B cell (primary cell): ENCODE measurements at regions not wholly inside any gene's neighbourhood (a gene's known extent, or its start where the extent isn't known, plus 50 kb on each side); places are given as distances from the start of the nearest gene placed in this dataset.

Experiments
- ATAC-seq: fragments of 200-7000 bp; cut with Tn5 transposase; one replicate; pipeline ENCODE4 v1.10.0; 2021; ENCODE audit warnings: low read depth, mild to moderate bottlenecking, moderate number of reproducible peaks, moderate library complexity
- CTCF ChIA-PET: fragments of 350-600 bp; sonication (Branson Sonifier 250); formaldehyde crosslinking; loops from one replicate; lab custom pipeline; 2021; ENCODE audit warnings: antibody characterized with exemption, inconsistent platforms; lab: Charles Lee
- POLR2A ChIA-PET: fragments of 350-600 bp; sonication (Branson Sonifier 250); formaldehyde crosslinking; loops from one replicate; lab custom pipeline; 2021; ENCODE audit warnings: antibody characterized with exemption; lab: Charles Lee
- DNase-seq: peaks from one replicate; pipeline ENCODE4 v3.0.0; 2013
- H2AFZ ChIP-seq: 2 replicates; pipeline ENCODE4 v1.6.1; 2012; ENCODE audit warnings: mild to moderate bottlenecking, low read depth, low read length; ENCODE audit not compliant: insufficient read depth, poor library complexity, severe bottlenecking
- H3K27ac ChIP-seq, 2 donors: 1 replicate in 1 of 2; 2 replicates in 1 of 2; pipeline ENCODE4 v1.5.1; 2012 to 2013; ENCODE audit warnings: low read length in 2 of 2, mild to moderate bottlenecking in 2 of 2, moderate library complexity in 1 of 2
- H3K27me3 ChIP-seq, 4 experiments: fragments of 200-600 bp in 1 of 4; sonication (generic) in 1 of 4; replicated peaks in 1 of 4; 1 replicate in 2 of 4; 2 replicates in 2 of 4; pipeline versions ENCODE4 v1.6.1 to v1.7.0; 2013 to 2016; ENCODE audit warnings: low read length in 3 of 4, mild to moderate bottlenecking in 2 of 4, mixed read lengths in 1 of 4, moderate library complexity in 1 of 4; ENCODE audit not compliant: insufficient read depth in 4 of 4, control insufficient read depth in 3 of 4; ENCODE audit errors: control extremely low read depth in 1 of 4
- H3K36me3 ChIP-seq, 2 experiments: replicated peaks in 1 of 2; 1 replicate in 1 of 2; 2 replicates in 1 of 2; pipeline versions ENCODE4 v1.6.1 to v1.7.1; 2013; ENCODE audit warnings: low read length in 1 of 2; ENCODE audit not compliant: insufficient read depth in 2 of 2, control insufficient read depth in 1 of 2; ENCODE audit errors: control extremely low read depth in 1 of 2, extremely low read depth in 1 of 2
- H3K4me1 ChIP-seq, 2 donors: fragments of 200-600 bp in 1 of 2; sonication (generic) in 1 of 2; 1 replicate in 1 of 2; 2 replicates in 1 of 2; pipeline versions ENCODE4 v1.5.1 to v1.6.1; 2013 to 2017; ENCODE audit warnings: low read length in 2 of 2; ENCODE audit not compliant: control insufficient read depth in 2 of 2, insufficient read depth in 2 of 2
- H3K4me2 ChIP-seq: replicated peaks from 2 replicates; pipeline ENCODE3; 2012; ENCODE audit warnings: mild to moderate bottlenecking, low read depth, low read length; ENCODE audit not compliant: poor library complexity, severe bottlenecking
- H3K4me3 ChIP-seq, 5 experiments: fragments of 200-600 bp in 1 of 5; sonication (generic) in 1 of 5; 1 replicate in 3 of 5; 2 replicates in 2 of 5; pipeline versions ENCODE4 v1.5.1 to v1.7.0; 2011 to 2016; ENCODE audit warnings: low read length in 4 of 5, mild to moderate bottlenecking in 4 of 5, low read depth in 2 of 5, control low read depth in 1 of 5, moderate library complexity in 1 of 5; ENCODE audit not compliant: insufficient read depth in 1 of 5; ENCODE audit errors: control extremely low read depth in 1 of 5, extremely low read depth in 1 of 5
- H3K79me2 ChIP-seq: fragments of 200-600 bp; sonication (generic); one replicate; pipeline ENCODE4 v1.6.0; 2016; ENCODE audit warnings: low read length; ENCODE audit not compliant: control insufficient read depth, insufficient read depth
- H3K9ac ChIP-seq: fragments of 200-600 bp; sonication (generic); 2 replicates; pipeline ENCODE4 v1.6.1; 2017; ENCODE audit warnings: mild to moderate bottlenecking, low read length, moderate library complexity
- H3K9me3 ChIP-seq, 3 donors: one replicate each; pipeline versions ENCODE4 v1.6.1 to v1.7.1; 2013; ENCODE audit warnings: low read length in 2 of 3; ENCODE audit not compliant: control insufficient read depth in 2 of 3, insufficient read depth in 1 of 3; ENCODE audit errors: control extremely low read depth in 1 of 3
- H4K20me1 ChIP-seq: 2 replicates; pipeline ENCODE4 v1.6.0; 2012; ENCODE audit warnings: mild to moderate bottlenecking, low read length; ENCODE audit not compliant: insufficient read depth, control insufficient read depth, poor library complexity, severe bottlenecking
- H3K27ac Mint-ChIP-seq: one replicate; pipeline ENCODE4 v1.8.0; 2021; ENCODE audit warnings: mixed read lengths
- H3K27me3 Mint-ChIP-seq: one replicate; pipeline ENCODE4 v1.8.0; 2021; ENCODE audit warnings: mixed read lengths
- H3K4me1 Mint-ChIP-seq: one replicate; pipeline ENCODE4 v1.8.0; 2021; ENCODE audit warnings: mixed read lengths
- H3K4me3 Mint-ChIP-seq: one replicate; pipeline ENCODE4 v1.8.0; 2021; ENCODE audit warnings: mixed read lengths
- H3K9me3 Mint-ChIP-seq: one replicate; pipeline ENCODE4 v1.8.0; 2022; ENCODE audit warnings: mixed read lengths; ENCODE audit not compliant: insufficient read depth
- CTCF ChIP-seq: fragments of 200-600 bp; IDR thresholded peaks from one replicate; pipeline ENCODE4 v1.8.0; 2022; ENCODE audit warnings: antibody characterized with exemption, mild to moderate bottlenecking
- EZH2 ChIP-seq: IDR thresholded peaks from 2 replicates; pipeline ENCODE4 v1.6.1; 2012; ENCODE audit warnings: borderline replicate concordance, low read depth, mild to moderate bottlenecking, moderate library complexity, low read length; ENCODE audit not compliant: insufficient read depth, poor library complexity, severe bottlenecking
- WGBS: methylation state at CpG from one replicate; pipeline ENCODE4 v1.1.5; 2013; ENCODE audit warnings: missing lambda C conversion rate; ENCODE audit not compliant: insufficient coverage; 5-methylcytosine and 5-hydroxymethylcytosine counted together
- intact Hi-C: fragments of 100-400 bp; cut with micrococcal nuclease; formaldehyde crosslinking; loops from one replicate; pipeline ENCODE4 v1.10.0; 2022

- H3K27me3 Mint-ChIP-seq, result peaks cover 3% of the 10 kb centered on the region
- no peaks in the 10 kb centered on the region for H3K9me3 Mint-ChIP-seq
- intact Hi-C loops, result no loop called here
- ChIA-PET CTCF (interaction anchor here (0.7 kb wide), 1 partner anchor 488 kb away, joined by 3 read pairs; no protein-coding TSS in a partner anchor), POLR2A (no interaction called here)
- Histone ChIP-seq H3K9me3 (no peaks in the 10 kb centered on the region), H3K27me3 (peaks cover 0 to 4% (median 0%) of the 10 kb centered on the region in 4 experiments), H3K36me3 (no peaks in the 10 kb centered on the region), H3K27ac (no peak overlapping the region), H4K20me1 (no peaks in the 10 kb centered on the region), H3K4me1 (no peaks in the 10 kb centered on the region), H3K79me2 (no peaks in the 10 kb centered on the region), H3K9ac (no peak overlapping the region), H2AFZ (no peak overlapping the region), H3K4me3 (no peak overlapping the region), H3K4me2 (no peak overlapping the region)
- H3K4me3 Mint-ChIP-seq, result no peak overlapping the region
- ATAC-seq, result no peak
- no peak for DNase-seq
- TF ChIP-seq CTCF, result no peak
- no peak for TF ChIP-seq EZH2
- H3K4me1 Mint-ChIP-seq, result no peaks in the 10 kb centered on the region
- H3K27ac Mint-ChIP-seq, result no peak overlapping the region
- no CpG with 5 or more reads among the region's 1 CpG for WGBS
Observed at GRCh38 chr20:40232273-40232672, 456.8 kb downstream of the MAFB start.

GRCh38 chr20:40230486-40230885 lies 458.6 kb downstream of the MAFB start:
- H3K27me3 Mint-ChIP-seq, result peaks cover 3% of the 10 kb centered on the region
- no peaks in the 10 kb centered on the region for H3K9me3 Mint-ChIP-seq
- H3K4me1 Mint-ChIP-seq, result no peaks in the 10 kb centered on the region
- Histone ChIP-seq H3K4me2 (no peak overlapping the region), H3K9ac (no peak overlapping the region), H3K9me3 (no peaks in the 10 kb centered on the region), H3K79me2 (no peaks in the 10 kb centered on the region), H3K27ac (no peak overlapping the region), H3K4me1 (no peaks in the 10 kb centered on the region), H2AFZ (no peak overlapping the region), H3K4me3 (no peak overlapping the region), H3K27me3 (peaks cover 0 to 4% (median 0%) of the 10 kb centered on the region in 4 experiments), H3K36me3 (no peaks in the 10 kb centered on the region), H4K20me1 (no peaks in the 10 kb centered on the region)
- no peak overlapping the region for H3K27ac Mint-ChIP-seq
- ATAC-seq, result no peak
- DNase-seq, result no peak
- TF ChIP-seq CTCF, result no peak
- no peak for TF ChIP-seq EZH2
- intact Hi-C loops, result no loop called here
- ChIA-PET CTCF (no interaction called here), POLR2A (no interaction called here)
- no peak overlapping the region for H3K4me3 Mint-ChIP-seq
